GM13977 (cell line): ENCODE measurements at regions not wholly inside any gene's neighbourhood (a gene's known extent, or its start where the extent isn't known, plus 50 kb on each side); places are given as distances from the start of the nearest gene placed in this dataset.

Source experiments
- DNase-seq: peaks from one replicate; pipeline ENCODE4 v3.0.0; 2012; ENCODE audit warnings: low spot score
- CTCF ChIP-seq: IDR thresholded peaks from 2 replicates; pipeline ENCODE4 v1.5.1; 2012; ENCODE audit warnings: mild to moderate bottlenecking, control low read depth; ENCODE audit not compliant: insufficient read depth; ENCODE audit errors: extremely low read depth, missing control alignments
- in situ Hi-C: fragments of 300-500 bp; cut with MboI; formaldehyde crosslinking; loops from one replicate; pipeline ENCODE4 v1.12.0; 2022; ENCODE audit warnings: low sequenced_read_pairs, low pct_unique_long_range_greater_than_20kb, mixed read lengths, inconsistent platforms; ENCODE audit not compliant: unreplicated experiment

DNA sequence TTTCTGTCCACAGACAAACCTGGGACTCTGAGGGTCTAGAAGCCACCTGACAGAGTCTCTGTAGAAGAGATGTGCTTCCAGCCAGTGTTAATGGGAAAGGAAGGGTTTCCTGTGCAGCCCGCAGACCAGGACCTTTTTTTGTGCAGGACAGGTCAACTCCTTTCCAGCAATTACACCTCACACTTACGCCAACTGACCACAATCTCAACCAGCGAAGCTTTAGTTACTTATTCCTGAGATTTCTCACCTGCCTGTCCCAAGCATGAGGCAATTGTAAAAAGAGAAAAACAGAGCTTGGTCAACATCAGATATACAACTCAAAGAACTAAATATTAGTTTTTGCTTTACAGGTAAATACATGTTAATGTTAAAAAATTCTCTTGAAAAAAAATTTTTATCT, 393.8 kb upstream of the ID4 start:
- no peak for TF ChIP-seq CTCF
- in situ Hi-C loops: no loop called here
- no peak for DNase-seq

GRCh38 chr6:19444041-19444440, 393.1 kb upstream of the ID4 start:
- in situ Hi-C loops: no loop called here
- DNase-seq: no peak
- no peak for TF ChIP-seq CTCF

DNA sequence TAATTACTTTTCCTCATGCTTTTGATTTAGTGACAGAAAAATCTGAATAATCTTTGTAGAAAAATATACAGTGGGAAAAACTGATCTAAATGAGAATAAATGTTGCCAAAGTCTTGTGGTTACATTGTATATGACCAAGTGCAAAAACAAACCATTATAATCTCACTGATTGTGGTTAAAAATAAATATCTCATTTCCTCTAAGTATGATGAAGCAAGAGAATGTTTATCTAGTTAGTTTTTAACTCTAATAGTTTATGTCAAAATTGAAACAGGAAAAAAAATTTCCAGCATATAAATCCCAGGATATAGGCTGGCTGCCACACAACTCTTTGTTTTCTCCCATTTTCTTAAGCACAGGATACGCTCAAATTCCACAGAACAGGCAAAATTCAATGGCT, 392.7 kb upstream of the ID4 start:
- TF ChIP-seq CTCF: no peak
- in situ Hi-C loops: no loop called here
- DNase-seq: no peak

- TF ChIP-seq CTCF: no peak
- no peak for DNase-seq
- in situ Hi-C loops: no loop called here
These were observed 390.6 kb upstream of the ID4 start for GRCh38 chr6:19446570-19446969.

GRCh38 chr6:19450651-19451050, 386.5 kb upstream of the ID4 start:
- DNase-seq: no peak
- in situ Hi-C loops: no loop called here
- TF ChIP-seq CTCF: no peak

DNA sequence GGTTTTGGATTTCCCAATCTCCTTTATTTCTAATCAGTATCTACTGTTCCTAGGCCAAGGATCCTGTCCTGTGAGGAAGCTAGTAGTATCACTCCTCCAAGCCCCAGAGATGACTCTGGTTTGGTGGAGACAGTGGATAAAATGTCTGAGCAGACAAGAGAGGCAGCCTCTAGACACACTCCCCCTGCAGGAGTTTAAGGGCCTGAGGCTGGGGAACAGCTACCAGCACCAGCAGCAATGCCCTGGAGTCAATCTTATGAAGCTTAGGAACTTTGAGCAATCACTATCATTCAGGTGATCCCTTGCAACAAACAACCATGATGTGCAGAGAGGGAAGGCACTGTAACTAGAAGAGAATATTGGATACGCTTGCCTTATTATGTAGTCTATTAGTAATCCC, 384.7 kb upstream of the ID4 start:
- DNase-seq: no peak
- no peak for TF ChIP-seq CTCF
- in situ Hi-C loops: no loop called here
